ENCODE measurements at regions not wholly inside any gene's neighbourhood (a gene's known extent, or its start where the extent isn't known, plus 50 kb on each side); places are given as distances from the start of the nearest gene placed in this dataset.

- no peak for TF ChIP-seq CTCF (IDR thresholded peaks at IDR 0.05)
- no peak for TF ChIP-seq AFF4 (CRISPR knock-in tag; IDR thresholded peaks at IDR 0.05; ENCODE audit: borderline replicate concordance)
Observed at GRCh38 chr17:31654936-31655335, 204.1 kb downstream of the COPRS start.

Measured in WTC11 (cell line).